Astrocyte (in vitro differentiated cells and primary cell): ENCODE measurements at regions not wholly inside any gene's neighbourhood (a gene's known extent, or its start where the extent isn't known, plus 50 kb on each side); places are given as distances from the start of the nearest gene placed in this dataset.

ENCODE experiments used
- CTCF ChIP-seq: IDR thresholded peaks from 2 replicates; pipeline ENCODE4 v1.5.1; 2011; ENCODE audit warnings: low read depth, mild to moderate bottlenecking, inconsistent platforms, low read length, moderate library complexity; ENCODE audit not compliant: insufficient read depth
- EZH2 ChIP-seq: IDR thresholded peaks from 2 replicates; pipeline ENCODE4 v1.6.1; 2012; ENCODE audit warnings: mild to moderate bottlenecking, low read length, inconsistent platforms; ENCODE audit not compliant: insufficient read depth

GRCh38 chr14:43532825-43533416 is 974.2 kb downstream of the FSCB start:
- TF ChIP-seq EZH2: no peak
- no peak for TF ChIP-seq CTCF
